ENCODE measurements at regions not wholly inside any gene's neighbourhood (a gene's known extent, or its start where the extent isn't known, plus 50 kb on each side); places are given as distances from the start of the nearest gene placed in this dataset.
"Not testable (repeated sequence)": the region's sequence is repeated elsewhere in the genome, so short reads cannot be mapped to it uniquely, and the experiment has no call there.

GRCh38 chr6:170087421-170087780, 203.5 kb downstream of the DLL1 start:
- not testable (repeated sequence) for DNase-seq (ENCODE audit: low read depth in 2 of 2, low spot score in 1 of 2)

- no peak for DNase-seq (ENCODE audit: low read depth in 2 of 2, low spot score in 1 of 2)
Measured at GRCh38 chr6:170086639-170087420, 204.0 kb downstream of the DLL1 start.

- no peak for DNase-seq (ENCODE audit: low read depth in 2 of 2, low spot score in 1 of 2)
Measured at GRCh38 chr6:170085475-170086401, 205.1 kb downstream of the DLL1 start.

GRCh38 chr6:170084166-170084730, 206.6 kb downstream of the DLL1 start:
- no peak for DNase-seq (ENCODE audit: low read depth in 2 of 2, low spot score in 1 of 2)

- no peak for DNase-seq (ENCODE audit: low read depth in 2 of 2, low spot score in 1 of 2)
Measured at GRCh38 chr6:170083236-170084051, 207.4 kb downstream of the DLL1 start.

GRCh38 chr6:170082531-170083187, 208.2 kb downstream of the DLL1 start:
- no peak for DNase-seq (ENCODE audit: low read depth in 2 of 2, low spot score in 1 of 2)

- DNase-seq (ENCODE audit: low read depth in 2 of 2, low spot score in 1 of 2) = no peak
Measured at GRCh38 chr6:170082067-170082466, 208.8 kb downstream of the DLL1 start.

GRCh38 chr6:170081556-170081955, 209.3 kb downstream of the DLL1 start:
- DNase-seq (ENCODE audit: low read depth in 2 of 2, low spot score in 1 of 2) = no peak

- DNase-seq (ENCODE audit: low read depth in 2 of 2, low spot score in 1 of 2) = no peak
Measured at GRCh38 chr6:170080828-170081371, 210.0 kb downstream of the DLL1 start.

GRCh38 chr6:170080169-170080827, 210.6 kb downstream of the DLL1 start:
- no peak for DNase-seq (ENCODE audit: low read depth in 2 of 2, low spot score in 1 of 2)

GRCh38 chr6:170076466-170077165, 214.3 kb downstream of the DLL1 start:
- DNase-seq (ENCODE audit: low read depth in 2 of 2, low spot score in 1 of 2) = no peak

- no peak for DNase-seq (ENCODE audit: low read depth in 2 of 2, low spot score in 1 of 2)
Measured at GRCh38 chr6:170075659-170076223, 215.1 kb downstream of the DLL1 start.

- no peak for DNase-seq (ENCODE audit: low read depth in 2 of 2, low spot score in 1 of 2)
Measured at GRCh38 chr6:170074907-170075306, 216.0 kb downstream of the DLL1 start.

- DNase-seq (ENCODE audit: low read depth in 2 of 2, low spot score in 1 of 2) = no peak
Measured at GRCh38 chr6:170074435-170074834, 216.4 kb downstream of the DLL1 start.

- no peak for DNase-seq (ENCODE audit: low read depth in 2 of 2, low spot score in 1 of 2)
Measured at GRCh38 chr6:170073846-170074245, 217.0 kb downstream of the DLL1 start.

- no peak for DNase-seq (ENCODE audit: low read depth in 2 of 2, low spot score in 1 of 2)
Measured at GRCh38 chr6:170072246-170072645, 218.6 kb downstream of the DLL1 start.

- no peak for DNase-seq (ENCODE audit: low read depth in 2 of 2, low spot score in 1 of 2)
Measured at GRCh38 chr6:170069611-170070010, 221.3 kb downstream of the DLL1 start.

- no peak for DNase-seq (ENCODE audit: low read depth in 2 of 2, low spot score in 1 of 2)
Measured at GRCh38 chr6:170068496-170068895, 222.4 kb downstream of the DLL1 start.

- no peak for DNase-seq (ENCODE audit: low read depth in 2 of 2, low spot score in 1 of 2)
Measured at GRCh38 chr6:170067923-170068360, 222.9 kb downstream of the DLL1 start.

Measured in stimulated activated CD8-positive, alpha-beta memory T cell treated with anti-CD3 and anti-CD28 coated beads, Interleukin-4, amount 100 ng/mL, for 1 hour (primary cell).